SU-DHL-6 (cell line): ENCODE measurements at regions not wholly inside any gene's neighbourhood (a gene's known extent, or its start where the extent isn't known, plus 50 kb on each side); places are given as distances from the start of the nearest gene placed in this dataset.

Experiments
- H2AFZ ChIP-seq: fragments of 200-600 bp; sonication (generic); 2 replicates; pipeline ENCODE4 v1.6.1; 2014; ENCODE audit warnings: low read depth, mild to moderate bottlenecking, moderate library complexity, mixed read lengths, antibody characterized with exemption, low read length; ENCODE audit not compliant: severe bottlenecking
- H3F3A ChIP-seq: fragments of 200-600 bp; shearing (Covaris generic); 2 replicates; pipeline ENCODE4 v1.6.0; 2016; ENCODE audit warnings: antibody characterized with exemption, mild to moderate bottlenecking; ENCODE audit not compliant: insufficient read depth
- H3K27ac ChIP-seq: fragments of 200-600 bp; sonication (generic); 2 replicates; pipeline ENCODE4 v1.5.1; 2016; ENCODE audit warnings: low read depth, mild to moderate bottlenecking, low read length, moderate library complexity, mixed read lengths
- H3K27me3 ChIP-seq: fragments of 200-600 bp; sonication (generic), shearing (Covaris generic); 2 replicates; pipeline ENCODE4 v1.6.0; 2014; ENCODE audit warnings: mild to moderate bottlenecking, low read length
- H3K36me3 ChIP-seq: fragments of 200-600 bp; sonication (generic); 2 replicates; pipeline ENCODE4 v1.6.1; 2014; ENCODE audit warnings: mild to moderate bottlenecking, low read length, mixed read lengths
- H3K4me2 ChIP-seq: fragments of 300-600, 200-600 bp; shearing (Covaris generic), sonication (generic); 2 replicates; pipeline ENCODE4 v1.6.0; 2014; ENCODE audit warnings: low read length, low read depth, mild to moderate bottlenecking; ENCODE audit not compliant: poor library complexity, severe bottlenecking
- H3K4me3 ChIP-seq: fragments of 200-600 bp; sonication (generic); 2 replicates; pipeline ENCODE4 v1.5.1; 2014; ENCODE audit warnings: antibody characterized with exemption, low read length, mild to moderate bottlenecking, mixed read lengths; ENCODE audit not compliant: insufficient read depth, poor library complexity, severe bottlenecking
- H3K79me2 ChIP-seq: fragments of 200-600 bp; sonication (generic); 2 replicates; pipeline ENCODE4 v1.6.1; 2014; ENCODE audit warnings: mild to moderate bottlenecking, low read length, moderate library complexity; ENCODE audit not compliant: insufficient read depth
- H3K9ac ChIP-seq: fragments of 200-600 bp; sonication (generic); 2 replicates; pipeline ENCODE4 v1.7.0; 2014; ENCODE audit warnings: mild to moderate bottlenecking, low read length
- H3K9me2 ChIP-seq: fragments of 200-600 bp; sonication (generic); replicated peaks from 2 replicates; pipeline ENCODE4 v1.6.1; 2014; ENCODE audit warnings: low read length; ENCODE audit not compliant: insufficient read depth
- H3K9me3 ChIP-seq: fragments of 200-600 bp; sonication (generic); 2 replicates; pipeline ENCODE4 v1.6.1; 2014; ENCODE audit warnings: low read length, mixed read lengths; ENCODE audit not compliant: insufficient read depth
- H4K20me1 ChIP-seq: fragments of 200-600 bp; sonication (generic); 2 replicates; pipeline ENCODE4 v1.6.1; 2014; ENCODE audit warnings: low read depth, mild to moderate bottlenecking, antibody characterized with exemption, low read length, moderate library complexity, mixed read lengths
- EZH2phosphoT487 ChIP-seq: fragments of 200-600 bp; sonication (generic), shearing (Covaris generic); conservative IDR thresholded peaks from 2 replicates; pipeline ENCODE4 v1.6.1; 2018; ENCODE audit warnings: mild to moderate bottlenecking, antibody characterized with exemption, low read length, moderate library complexity, mixed read lengths
- TF ChIP-seq, protein P1 (sequence below): fragments of 200-600 bp; sonication (generic); IDR thresholded peaks from one replicate; pipeline ENCODE4 v1.5.1; 2017; ENCODE audit warnings: antibody characterized with exemption, mild to moderate bottlenecking, low read length, moderate library complexity; ENCODE audit not compliant: insufficient read depth, poor library complexity, severe bottlenecking

DNA sequence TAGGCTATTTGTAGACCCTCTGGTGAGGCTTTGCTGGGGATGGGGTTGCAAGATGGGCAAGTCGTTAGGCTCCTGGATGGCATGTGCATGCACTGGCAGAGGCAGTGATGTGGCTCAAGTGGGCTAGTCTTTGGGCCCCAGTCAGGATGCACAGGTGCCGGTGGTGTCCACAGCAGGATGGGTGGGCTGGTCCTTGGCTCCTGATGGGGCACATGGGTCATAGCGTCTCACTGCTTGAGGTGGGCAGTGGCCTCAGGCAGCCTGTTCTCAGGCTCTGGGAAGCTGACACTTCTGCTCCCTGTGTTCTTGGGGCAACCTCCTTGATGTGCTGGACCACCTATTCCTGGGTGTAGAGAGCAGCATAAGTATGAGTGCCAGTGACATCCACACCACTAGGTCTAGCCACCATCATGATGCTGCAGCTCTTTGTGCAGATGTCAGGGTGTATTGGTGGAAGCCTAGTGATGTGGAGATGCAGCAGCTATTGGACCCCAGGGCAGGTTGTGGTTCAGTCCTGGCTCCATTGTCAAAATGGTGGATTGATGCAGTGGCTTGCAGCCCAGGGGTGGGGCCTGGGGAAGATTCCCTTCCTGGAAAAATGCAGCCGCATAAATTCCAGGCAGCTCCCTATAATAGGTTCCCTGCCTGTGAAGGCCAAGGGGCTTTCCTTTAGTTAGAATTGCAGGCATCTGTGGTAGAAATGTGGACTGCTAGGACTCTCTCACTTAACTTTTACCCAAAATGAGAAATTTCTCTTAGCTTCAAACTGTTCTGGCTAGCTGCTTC lies 742.5 kb upstream of the MDGA2 start:
- H3K4me3 ChIP-seq = no peak overlapping the region
- H3K9ac ChIP-seq = no peak overlapping the region
- no peaks in the 10 kb centered on the region for H3K9me2 ChIP-seq
- H3K36me3 ChIP-seq = no peaks in the 10 kb centered on the region
- H3K27me3 ChIP-seq = no peaks in the 10 kb centered on the region
- no peaks in the 10 kb centered on the region for H3K9me3 ChIP-seq
- no peak for TF ChIP-seq EZH2phosphoT487
- TF ChIP-seq, protein P1, sequence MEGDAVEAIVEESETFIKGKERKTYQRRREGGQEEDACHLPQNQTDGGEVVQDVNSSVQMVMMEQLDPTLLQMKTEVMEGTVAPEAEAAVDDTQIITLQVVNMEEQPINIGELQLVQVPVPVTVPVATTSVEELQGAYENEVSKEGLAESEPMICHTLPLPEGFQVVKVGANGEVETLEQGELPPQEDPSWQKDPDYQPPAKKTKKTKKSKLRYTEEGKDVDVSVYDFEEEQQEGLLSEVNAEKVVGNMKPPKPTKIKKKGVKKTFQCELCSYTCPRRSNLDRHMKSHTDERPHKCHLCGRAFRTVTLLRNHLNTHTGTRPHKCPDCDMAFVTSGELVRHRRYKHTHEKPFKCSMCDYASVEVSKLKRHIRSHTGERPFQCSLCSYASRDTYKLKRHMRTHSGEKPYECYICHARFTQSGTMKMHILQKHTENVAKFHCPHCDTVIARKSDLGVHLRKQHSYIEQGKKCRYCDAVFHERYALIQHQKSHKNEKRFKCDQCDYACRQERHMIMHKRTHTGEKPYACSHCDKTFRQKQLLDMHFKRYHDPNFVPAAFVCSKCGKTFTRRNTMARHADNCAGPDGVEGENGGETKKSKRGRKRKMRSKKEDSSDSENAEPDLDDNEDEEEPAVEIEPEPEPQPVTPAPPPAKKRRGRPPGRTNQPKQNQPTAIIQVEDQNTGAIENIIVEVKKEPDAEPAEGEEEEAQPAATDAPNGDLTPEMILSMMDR = no peak
- H3F3A ChIP-seq = no peaks in the 10 kb centered on the region
- H3K27ac ChIP-seq = no peak overlapping the region
- no peak overlapping the region for H2AFZ ChIP-seq
- no peaks in the 10 kb centered on the region for H4K20me1 ChIP-seq
- no peak overlapping the region for H3K4me2 ChIP-seq
- H3K79me2 ChIP-seq = no peaks in the 10 kb centered on the region

DNA sequence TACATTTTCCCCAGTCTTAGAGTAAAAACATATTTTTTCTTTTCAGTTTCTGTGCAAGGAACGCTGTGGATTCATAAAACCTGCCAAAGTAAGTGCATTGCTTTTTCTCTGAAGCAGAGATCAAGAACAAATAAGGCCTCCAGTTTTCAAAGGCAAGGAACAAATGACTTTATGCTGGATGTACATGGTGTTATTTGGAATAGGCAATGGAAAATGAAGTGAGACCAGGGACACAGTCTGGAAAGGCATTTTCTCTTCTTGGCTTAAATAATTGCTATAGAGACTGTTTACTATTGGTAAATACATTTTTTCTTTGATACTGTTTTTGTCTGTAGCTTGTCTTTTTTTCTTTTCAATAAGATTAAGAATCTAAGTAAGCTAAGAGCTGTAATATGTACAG lies 725.9 kb upstream of the MDGA2 start:
- H3K27me3 ChIP-seq = no peaks in the 10 kb centered on the region
- no peaks in the 10 kb centered on the region for H3F3A ChIP-seq
- H3K4me2 ChIP-seq = no peak overlapping the region
- H2AFZ ChIP-seq = no peak overlapping the region
- TF ChIP-seq, protein P1 = no peak
- no peak overlapping the region for H3K9ac ChIP-seq
- H3K27ac ChIP-seq = no peak overlapping the region
- H3K4me3 ChIP-seq = no peak overlapping the region
- no peaks in the 10 kb centered on the region for H3K9me2 ChIP-seq
- no peaks in the 10 kb centered on the region for H4K20me1 ChIP-seq
- H3K79me2 ChIP-seq = no peaks in the 10 kb centered on the region
- no peaks in the 10 kb centered on the region for H3K36me3 ChIP-seq
- H3K9me3 ChIP-seq = peaks cover 5% of the 10 kb centered on the region; the same call in 1 of the 2 replicates

DNA sequence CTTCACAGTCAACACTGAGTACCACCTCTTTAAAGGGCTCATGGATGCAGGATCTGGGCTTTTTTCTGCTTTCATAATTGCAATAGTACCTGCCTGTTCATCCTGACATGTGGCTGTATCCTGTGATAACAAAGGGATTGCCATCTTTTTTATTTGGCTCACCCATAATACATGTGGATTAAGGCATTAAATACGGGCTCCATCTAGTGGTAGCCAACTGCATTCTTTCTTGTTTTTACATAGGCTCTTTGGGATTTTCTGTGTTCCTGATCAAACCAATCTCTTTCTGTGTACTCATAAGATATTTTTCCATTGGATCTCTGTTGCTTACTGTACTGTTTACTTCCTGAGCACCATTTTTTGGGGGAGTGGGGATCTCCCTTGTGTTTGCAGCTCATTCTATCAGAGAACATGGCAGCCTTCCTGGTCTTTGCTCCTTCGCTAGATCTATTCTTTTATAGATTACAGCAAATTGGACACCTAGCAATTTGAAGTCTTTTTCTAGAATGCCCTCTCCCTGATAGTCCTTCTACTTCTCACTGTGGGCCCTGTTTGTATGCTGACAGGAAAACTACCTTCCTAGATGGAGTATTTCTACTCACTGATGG lies 723.4 kb upstream of the MDGA2 start:
- Histone ChIP-seq H3K27ac (no peak overlapping the region), H3K4me2 (no peak overlapping the region), H3K27me3 (no peaks in the 10 kb centered on the region), H4K20me1 (no peaks in the 10 kb centered on the region), H2AFZ (peak overlapping the region; percentile 50), H3K36me3 (no peaks in the 10 kb centered on the region), H3K9me2 (no peaks in the 10 kb centered on the region), H3K79me2 (no peaks in the 10 kb centered on the region), H3K9me3 (no peaks in the 10 kb centered on the region), H3F3A (no peaks in the 10 kb centered on the region), H3K9ac (no peak overlapping the region), H3K4me3 (no peak overlapping the region)
- no peak for TF ChIP-seq EZH2phosphoT487
- TF ChIP-seq, protein P1 = peak; percentile 62
